GM19328 (cell line): ENCODE measurements at regions not wholly inside any gene's neighbourhood (a gene's known extent, or its start where the extent isn't known, plus 50 kb on each side); places are given as distances from the start of the nearest gene placed in this dataset.

Source experiments
- ATAC-seq: cut with Tn5 transposase; IDR thresholded peaks from one replicate; pipeline ENCODE4 v1.9.1; 2021; ENCODE audit warnings: mild to moderate bottlenecking, moderate library complexity; ENCODE audit not compliant: unreplicated experiment

DNA sequence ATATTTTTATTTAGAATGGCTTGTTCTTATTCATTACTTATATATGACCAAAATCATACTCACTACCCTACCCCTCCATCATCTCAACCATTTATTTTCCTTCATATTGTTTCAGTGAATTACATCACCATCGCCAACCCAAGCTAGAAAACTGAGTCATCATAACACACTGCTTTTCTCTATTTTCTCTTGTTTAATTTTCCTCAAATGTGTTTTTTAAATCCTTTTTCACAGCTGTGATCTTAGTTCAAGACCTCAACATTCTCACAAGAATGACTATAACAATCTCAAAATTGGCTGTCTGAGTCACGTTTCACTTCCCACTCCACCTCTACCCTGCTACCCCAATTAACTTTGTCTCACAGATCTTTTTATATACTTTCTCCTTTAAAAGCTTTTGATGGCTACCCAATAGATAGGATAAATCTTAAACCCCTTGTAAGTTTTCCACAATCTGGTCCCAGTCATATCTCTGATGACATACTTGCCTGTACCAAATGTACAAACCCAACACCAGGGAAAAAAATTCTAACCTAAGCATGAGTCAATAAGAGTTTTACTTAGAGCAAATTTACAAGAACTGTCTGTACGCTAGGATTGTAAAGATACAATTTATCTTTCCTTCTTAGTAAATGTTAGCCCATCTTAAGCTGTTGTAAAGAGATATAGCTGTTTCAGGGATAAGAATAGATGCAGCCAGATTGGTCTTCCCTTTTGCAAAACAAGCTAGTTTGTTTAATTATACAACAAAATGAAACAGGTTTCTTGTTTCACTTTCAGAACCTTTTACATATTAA, 635.1 kb upstream of the SLC39A10 start:
- ATAC-seq, result peak; percentile 72

DNA sequence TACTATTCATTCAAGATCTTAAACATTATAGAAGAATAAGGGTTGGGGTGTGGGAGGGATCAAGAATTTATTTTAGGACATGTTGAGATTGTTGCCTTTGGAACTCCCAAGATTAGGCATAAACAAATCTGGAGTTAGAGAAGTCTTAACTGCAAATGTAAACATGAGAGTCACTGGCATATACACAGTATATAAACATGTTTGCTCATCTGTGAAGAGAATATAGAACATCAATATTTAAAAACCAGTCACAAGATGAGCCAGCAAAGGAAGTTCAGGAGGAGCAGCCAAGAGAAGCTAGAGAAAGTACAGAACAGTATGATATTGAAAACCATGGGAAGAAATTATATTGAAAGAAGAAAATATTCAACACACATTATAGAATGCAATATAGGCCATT, 638.6 kb upstream of the SLC39A10 start:
- no peak for ATAC-seq

DNA sequence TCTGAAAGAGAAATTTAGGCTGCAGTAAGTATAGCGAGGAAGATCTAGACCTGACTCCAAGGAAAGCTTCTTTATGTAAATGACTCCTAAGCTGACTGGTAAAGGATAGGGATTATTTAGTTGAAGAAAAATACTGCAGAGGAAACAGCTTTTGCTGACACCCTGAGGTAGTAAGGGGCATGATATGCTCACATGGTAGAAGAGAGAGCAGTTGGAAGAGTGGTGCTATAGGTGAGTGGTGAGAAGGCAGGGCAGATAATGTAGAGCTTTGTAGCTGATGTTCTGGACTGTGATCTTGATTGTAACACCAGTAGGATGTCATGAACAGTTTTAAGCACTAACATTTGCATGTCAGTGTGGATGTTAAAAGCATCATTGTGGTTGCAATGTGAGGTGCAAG, 639.1 kb upstream of the SLC39A10 start:
- no peak for ATAC-seq

DNA sequence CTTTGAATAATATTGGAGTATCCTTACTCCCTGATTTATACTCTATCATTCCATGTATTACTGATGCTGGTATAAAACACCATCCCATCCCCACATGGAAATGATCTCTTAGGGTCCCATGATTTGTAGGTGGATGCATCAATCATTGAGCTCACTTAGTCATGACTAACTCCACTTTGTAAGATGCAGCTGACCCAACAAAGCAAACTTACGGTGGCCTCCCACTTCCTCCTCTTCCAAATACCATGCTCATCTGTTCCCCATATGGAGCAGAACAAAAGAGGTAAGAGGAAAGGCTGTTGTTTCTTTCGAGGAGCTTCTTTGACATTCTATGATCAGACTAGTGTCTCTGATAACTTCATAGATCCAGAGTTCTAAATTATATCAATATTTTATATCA, 640.2 kb upstream of the SLC39A10 start:
- no peak for ATAC-seq

DNA sequence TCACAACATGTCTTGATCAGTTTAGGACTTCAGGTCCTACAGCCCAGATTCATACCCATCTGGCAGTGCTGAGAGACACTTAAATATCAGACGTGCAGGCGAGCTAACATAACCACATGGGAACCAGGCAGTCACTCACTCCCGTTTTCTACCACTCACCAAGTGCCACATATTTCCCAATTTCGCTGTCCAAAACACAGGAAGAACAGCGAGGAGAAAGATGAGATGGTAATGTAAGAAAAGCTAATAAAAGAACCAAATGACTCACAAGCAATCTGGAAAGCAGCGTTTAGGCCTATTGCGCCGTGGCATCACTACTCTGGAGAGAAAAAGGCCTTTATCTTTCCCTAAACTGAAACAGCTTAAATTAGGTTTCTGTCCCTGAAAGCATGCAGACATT, 647.8 kb upstream of the SLC39A10 start:
- ATAC-seq, result no peak

DNA sequence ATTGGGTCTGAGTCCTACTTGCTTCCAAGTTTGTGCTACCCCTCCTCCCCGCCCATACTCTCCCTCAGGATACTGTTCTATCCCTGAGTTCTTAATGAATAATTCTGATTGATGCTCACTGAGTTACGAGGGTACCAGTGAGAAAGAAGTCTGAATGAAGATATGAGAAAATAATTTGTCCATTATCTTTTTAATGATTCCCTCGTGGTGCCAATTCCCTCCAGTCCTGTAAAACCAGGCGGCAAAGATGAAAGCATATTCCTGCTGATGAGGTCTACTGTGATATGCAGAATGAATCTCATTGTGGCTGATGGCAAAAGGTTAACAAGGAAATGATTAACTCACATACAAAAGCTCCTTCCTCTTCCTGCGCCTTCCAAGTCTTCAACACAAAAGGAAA, 650.2 kb upstream of the SLC39A10 start:
- no peak for ATAC-seq

DNA sequence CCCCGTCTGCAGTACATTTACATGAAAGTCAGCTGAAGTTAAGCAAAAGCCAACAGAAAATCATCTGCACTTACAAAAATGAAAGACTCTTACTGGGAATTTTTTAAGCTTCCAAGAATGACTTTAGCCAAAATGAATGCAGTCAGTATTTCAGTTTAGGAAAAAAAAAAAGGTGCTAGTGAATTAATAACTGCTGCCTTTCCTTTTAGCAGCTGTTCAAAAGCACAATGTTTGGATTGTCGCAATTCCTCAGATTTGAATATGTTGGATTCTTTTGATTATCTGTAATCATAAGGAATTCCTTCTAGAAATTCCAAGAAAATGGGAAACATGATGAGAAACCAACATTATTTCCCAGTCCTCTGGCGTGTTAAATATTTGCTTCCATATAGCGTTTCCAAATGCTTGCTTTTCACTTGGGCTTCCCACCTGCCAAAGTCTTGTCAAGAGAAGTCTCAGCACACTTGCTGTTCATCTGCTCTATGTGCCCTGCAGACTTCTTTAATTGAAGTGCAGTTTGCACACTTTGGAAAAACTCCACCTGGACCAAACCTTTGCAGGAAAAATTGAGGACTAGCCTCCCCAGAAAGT, 653.0 kb upstream of the SLC39A10 start:
- no peak for ATAC-seq

DNA sequence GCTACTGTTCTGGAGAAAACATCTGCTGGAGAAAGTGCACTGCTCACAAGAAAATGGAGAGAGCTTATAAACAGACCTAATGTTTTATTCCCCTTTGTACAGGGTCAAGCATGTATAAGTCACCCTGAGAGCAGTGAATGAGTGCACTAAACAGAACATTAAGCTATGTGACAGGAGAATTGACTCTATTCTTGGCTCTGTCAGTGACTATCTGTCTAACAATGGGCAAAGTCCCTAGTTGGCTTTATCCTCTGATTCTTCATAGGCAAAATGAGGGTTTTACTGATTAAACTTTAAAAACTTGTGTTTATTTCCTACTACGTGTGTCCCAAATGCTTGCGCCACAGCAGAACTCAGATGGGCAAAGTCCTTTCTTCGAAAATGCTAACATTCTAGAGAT, 655.1 kb upstream of the SLC39A10 start:
- ATAC-seq, result no peak

DNA sequence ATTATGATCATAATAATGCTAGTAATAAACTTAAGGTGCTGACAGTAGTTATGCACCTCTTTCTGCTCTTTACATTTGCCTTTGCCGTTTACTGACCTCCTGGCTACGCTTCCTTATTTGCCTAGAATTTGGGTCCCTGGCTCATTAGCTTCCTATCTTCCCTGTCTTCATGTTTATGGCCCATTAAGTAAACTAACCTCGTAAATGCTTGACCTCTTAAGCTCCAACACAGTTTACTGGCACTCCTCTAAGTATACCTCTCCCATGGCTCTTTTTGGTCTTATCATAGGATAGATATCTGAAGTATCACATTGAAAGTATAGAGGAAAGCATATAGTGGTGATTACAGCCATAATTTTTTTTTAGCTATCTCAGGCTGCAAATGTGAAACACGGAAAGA, 657.3 kb upstream of the SLC39A10 start:
- ATAC-seq, result no peak

DNA sequence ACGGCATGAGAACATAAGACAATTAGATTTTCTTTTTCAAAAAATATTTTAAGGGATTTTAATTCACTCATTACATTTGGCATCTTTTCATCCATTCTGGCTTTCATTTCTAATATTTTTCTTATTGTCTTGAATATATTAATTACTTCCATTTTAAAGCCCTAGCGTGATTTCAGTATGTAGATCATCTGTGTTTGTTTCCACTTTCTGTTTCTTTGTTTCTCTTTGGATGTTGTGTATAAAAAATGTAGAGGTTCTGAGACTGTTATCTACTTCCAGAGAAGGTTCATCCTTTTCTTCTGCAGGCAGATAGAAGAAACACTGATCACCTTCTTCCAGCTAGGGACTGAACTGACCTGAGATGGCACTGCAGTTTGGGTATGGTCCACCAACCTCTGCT, 664.4 kb upstream of the SLC39A10 start:
- ATAC-seq, result no peak

DNA sequence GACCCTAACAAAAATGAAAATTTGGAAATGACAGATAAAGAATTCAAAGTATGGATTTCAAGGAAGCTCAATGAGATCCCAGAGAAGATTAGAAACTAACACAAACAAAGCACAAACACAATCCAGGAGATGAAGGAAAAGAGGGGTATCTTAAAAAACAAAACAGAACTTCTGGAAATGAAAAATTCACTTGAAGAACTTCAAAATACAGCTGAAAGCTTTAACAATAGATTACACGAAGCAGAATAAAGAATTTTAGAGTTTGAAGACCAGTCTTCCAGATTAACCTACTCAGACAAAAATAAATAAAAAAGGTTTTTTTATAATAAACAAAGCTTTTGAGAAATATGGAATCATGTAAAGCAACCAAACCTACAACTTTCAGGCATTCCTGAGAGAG, 671.8 kb upstream of the SLC39A10 start:
- ATAC-seq, result no peak

DNA sequence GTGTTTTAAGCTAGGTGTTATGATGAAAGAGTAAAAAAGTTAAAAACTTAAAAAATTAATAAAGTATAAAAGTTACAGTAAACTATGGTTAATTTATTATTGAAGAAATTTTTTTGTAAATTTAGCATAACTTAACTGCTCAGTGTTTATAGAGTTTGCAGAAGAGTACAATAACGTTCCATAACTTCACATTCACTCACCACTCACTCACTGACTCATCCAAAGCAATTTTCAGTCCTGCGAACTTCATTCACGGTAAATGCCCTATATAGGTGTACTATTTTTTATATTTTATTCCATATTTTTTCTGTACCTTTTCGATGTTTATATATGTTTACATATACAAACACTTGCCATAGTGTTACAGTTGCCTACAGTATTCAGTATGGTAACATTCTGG, 694.8 kb upstream of the SLC39A10 start:
- no peak for ATAC-seq

DNA sequence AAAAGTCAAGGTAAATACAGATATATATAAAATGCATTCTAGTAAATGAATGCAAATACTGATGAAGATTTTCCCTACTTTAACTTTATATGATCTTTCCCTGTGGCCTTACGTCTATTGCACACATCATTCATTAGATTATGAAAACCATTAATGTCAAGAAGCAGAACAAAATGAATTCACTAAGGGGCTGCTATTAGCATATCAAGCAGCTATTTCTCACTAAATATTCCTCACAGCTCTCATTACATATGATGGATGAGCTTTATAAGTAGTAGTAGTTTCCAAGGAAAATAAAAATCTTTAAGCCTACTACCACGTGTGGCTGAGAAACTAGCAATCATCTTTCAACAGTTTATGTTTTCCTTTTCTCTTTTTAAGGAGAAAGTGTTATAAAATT, 702.8 kb upstream of the SLC39A10 start:
- ATAC-seq, result no peak

DNA sequence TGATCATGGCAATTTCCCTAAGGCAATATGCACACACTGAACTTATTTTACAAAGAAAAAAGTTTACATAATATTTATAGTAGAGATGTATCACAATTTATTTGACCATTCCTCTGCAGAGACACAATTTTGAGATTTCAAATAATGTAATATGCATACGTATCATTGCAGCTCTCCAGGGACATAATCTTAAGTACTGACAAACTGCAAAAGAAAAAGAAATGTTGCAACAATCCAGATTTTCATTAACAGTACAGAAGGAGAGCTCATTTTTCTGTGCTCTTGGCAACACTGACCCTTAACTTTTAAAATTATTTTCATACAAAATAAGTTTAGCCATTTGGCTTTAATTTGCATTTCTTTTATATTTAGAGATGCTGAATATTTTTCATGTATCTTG, 710.2 kb upstream of the SLC39A10 start:
- no peak for ATAC-seq

DNA sequence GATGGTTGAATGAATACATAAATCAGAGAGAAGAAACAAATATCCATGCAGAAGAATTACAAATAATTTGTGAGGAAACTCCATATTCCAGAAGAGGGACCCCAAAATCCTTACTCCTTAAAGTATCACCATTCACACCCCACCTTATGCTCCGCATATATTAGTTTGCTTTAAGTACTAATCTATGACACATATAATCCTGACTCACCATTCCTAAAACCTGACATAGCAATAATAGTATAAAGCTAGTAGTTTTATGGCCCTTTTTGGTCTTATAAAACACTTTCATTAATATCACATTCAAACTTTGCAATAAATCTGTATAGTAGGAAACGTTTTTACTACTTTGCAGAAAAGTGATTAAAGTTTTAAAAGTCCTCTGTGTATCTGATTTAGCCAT, 719.0 kb upstream of the SLC39A10 start:
- no peak for ATAC-seq

DNA sequence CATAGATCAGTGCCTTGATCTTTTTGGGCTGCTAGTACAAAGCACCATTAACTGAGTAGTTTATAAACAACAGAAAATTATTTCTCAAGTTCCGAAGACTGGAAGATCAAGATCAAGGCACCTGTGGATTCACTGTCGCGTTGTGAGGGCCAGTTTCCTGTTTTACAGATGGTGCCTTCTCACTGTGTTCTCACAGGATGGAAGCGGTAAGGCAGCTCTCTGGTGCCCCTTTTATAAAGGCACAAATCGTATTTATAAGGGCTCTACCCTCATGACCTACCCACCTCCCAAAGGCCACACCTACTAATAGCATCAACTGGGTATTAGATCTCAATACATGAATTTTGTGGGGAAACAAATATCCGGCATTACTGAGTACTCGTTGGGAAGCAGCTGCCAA, 729.5 kb upstream of the SLC39A10 start:
- no peak for ATAC-seq

DNA sequence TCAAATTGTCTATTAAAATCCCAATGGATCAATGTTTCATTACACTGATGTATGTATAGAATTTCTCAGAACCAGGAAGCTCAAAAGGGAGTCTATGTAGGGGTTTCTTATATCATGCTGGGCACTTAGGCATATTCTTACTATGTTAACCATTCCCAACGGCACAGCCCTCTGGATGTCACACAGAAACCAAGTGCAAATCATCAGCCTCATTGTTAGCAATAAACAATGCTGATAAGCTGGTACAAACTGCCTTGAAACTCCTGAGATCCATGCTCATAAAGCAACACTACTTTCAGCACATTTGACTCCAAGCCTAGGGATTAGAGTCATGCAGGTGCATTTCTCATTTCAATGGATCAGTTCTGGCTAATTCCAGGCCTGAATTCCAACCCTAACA, 730.2 kb upstream of the SLC39A10 start:
- ATAC-seq, result no peak

DNA sequence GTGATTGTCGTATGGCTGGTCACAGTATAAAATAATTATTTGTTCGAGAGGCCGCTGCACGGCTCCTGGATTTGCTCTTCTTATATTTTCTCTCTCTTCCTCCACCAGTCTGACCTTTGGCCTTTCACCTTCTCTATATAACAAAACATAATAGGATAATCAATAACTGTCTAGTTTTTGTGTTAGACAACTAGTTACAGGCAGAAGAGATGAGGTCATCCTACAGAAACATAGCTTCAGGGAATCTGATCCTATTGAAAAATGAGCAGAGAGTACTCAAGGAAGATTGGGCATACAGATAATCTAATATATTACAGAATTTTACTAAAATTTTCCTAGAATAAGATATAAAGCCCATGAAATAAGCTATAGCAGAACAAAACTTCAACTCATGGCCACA, 731.3 kb upstream of the SLC39A10 start:
- no peak for ATAC-seq

DNA sequence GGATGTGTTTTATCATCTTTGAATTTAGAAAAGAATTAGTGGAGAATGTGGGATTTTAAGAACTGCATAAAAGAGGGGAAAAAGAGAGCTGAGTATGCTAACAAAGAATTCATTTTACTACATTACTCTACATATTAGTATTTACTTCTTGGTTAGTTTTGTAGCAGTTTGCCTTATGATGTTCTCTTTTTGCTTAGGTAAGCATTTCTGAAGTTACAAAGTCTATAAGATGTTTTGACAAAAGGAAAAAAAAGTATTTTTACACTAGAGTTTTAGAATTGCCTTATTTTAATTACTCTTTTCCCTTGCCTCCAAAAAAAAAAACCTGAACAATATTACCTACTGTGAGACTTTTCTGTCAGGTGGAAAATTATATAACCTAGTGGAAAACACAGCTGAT, 739.5 kb upstream of the SLC39A10 start:
- no peak for ATAC-seq

DNA sequence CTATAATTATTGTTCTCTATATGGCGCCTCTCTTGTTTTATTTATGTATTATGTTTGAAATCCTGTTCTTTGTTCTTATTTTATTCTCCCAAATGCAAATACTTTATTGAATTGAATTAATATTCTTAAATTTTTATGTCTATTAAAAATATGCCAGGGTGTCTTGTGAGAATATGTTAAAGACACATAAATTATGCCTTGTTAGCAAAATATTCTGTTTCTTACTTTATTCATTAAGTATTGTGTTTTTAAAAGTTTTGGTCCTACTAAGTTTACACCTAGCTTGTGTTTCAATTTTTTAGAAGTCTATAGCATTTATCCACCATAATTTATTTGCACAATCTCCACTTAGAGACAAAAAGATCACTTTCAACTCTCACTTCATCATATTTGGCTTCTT, 741.5 kb upstream of the SLC39A10 start:
- no peak for ATAC-seq

DNA sequence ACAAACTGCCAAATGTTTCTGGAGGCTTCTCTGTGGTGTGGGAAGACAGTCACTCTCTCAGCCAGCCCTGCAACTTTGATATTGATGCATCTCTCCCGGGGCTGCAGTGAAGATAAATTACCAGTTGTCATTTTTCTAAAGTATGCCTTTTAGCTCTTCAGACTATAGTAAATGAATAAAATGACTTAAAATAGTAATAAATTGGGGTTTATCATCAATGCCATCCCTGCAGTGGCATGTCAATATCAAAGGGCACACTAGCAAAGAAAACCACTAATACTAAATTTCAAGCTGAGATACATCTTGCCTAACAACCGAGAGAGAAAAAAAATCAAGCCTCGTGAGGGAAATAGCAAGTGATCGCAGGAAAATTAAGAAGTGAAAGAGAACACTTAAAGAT, 749.5 kb upstream of the SLC39A10 start:
- no peak for ATAC-seq

DNA sequence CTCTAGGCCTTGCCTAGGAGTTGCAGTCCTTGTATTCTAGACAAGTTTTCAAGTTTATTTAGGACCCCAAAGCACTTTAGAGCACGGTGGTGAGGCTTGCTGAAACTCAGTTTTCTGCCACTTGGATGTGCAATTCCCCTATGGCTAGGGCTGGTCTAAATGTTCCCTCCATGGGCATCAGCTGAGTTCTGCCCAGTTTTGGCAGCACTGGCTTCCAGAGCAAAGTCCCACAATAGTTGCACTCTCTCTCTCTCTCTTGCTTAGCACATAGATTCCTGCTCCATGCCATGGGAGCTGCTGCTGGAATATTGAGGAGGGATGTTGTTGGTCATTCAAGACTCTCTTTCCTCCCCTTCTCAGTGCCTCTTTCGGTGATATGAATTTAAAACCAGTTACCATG, 760.2 kb upstream of the SLC39A10 start:
- no peak for ATAC-seq

DNA sequence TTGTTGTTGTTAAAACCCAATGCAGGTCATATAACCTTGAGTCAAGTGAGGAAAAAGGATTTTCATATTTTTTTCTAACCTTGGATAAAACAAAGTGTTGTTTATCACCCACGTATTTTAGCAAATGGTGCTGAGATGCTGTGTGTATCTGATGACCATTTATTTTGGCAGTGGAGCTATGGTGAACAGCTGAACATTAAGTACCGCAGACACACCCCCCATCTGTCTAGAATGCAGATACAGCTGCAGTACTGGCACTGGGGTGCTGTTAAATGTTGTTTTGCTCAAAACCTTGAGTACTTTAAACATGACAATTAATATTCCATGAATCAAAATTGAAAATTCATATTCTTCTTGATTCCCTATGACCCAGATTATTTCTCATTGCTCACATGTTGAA, 773.3 kb upstream of the SLC39A10 start:
- ATAC-seq, result no peak
